ENCODE measurements at regions not wholly inside any gene's neighbourhood (a gene's known extent, or its start where the extent isn't known, plus 50 kb on each side); places are given as distances from the start of the nearest gene placed in this dataset.

DNA sequence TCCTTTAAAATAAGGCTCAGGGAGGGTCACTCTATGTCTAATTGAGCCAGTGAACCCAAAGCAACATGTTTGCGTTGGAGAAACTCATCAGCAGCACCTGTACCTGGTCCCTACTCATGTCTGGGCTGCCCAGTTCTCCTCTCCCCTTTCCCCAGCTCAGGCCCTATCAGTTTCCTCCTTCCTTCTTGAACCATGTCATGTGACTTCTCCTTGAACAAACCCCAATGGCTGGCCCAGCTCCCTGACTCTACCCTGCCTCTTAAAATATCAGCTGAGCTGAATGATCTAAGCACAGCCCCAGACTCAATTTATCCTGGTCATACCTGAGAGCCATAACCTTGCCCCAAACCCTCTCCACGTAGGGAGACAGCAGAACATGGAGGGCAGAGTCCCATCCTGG, 290.9 kb downstream of the LPIN1 start:
- TF ChIP-seq, protein P1, sequence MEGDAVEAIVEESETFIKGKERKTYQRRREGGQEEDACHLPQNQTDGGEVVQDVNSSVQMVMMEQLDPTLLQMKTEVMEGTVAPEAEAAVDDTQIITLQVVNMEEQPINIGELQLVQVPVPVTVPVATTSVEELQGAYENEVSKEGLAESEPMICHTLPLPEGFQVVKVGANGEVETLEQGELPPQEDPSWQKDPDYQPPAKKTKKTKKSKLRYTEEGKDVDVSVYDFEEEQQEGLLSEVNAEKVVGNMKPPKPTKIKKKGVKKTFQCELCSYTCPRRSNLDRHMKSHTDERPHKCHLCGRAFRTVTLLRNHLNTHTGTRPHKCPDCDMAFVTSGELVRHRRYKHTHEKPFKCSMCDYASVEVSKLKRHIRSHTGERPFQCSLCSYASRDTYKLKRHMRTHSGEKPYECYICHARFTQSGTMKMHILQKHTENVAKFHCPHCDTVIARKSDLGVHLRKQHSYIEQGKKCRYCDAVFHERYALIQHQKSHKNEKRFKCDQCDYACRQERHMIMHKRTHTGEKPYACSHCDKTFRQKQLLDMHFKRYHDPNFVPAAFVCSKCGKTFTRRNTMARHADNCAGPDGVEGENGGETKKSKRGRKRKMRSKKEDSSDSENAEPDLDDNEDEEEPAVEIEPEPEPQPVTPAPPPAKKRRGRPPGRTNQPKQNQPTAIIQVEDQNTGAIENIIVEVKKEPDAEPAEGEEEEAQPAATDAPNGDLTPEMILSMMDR (IDR thresholded peaks at IDR 0.05) = no peak
- TF ChIP-seq POLR2A (IDR thresholded peaks at IDR 0.05) = no peak
